ENCODE measurements at regions not wholly inside any gene's neighbourhood (a gene's known extent, or its start where the extent isn't known, plus 50 kb on each side); places are given as distances from the start of the nearest gene placed in this dataset.

GRCh38 chr4:28385801-28386200 lies 1525.2 kb downstream of the STIM2 start:
- TF ChIP-seq CTCF (IDR thresholded peaks at IDR 0.05) (no peak), POLR2A (IDR thresholded peaks at IDR 0.05) (no peak)

Measured in heart left ventricle (tissue), 13 donors.